MV-4-11 (cell line): ENCODE measurements at regions not wholly inside any gene's neighbourhood (a gene's known extent, or its start where the extent isn't known, plus 50 kb on each side); places are given as distances from the start of the nearest gene placed in this dataset.

Experiments used
- DNase-seq: peaks from one replicate; lab custom pipeline; 2025; lab: John Stamatoyannopoulos, UW

- DNase-seq: peak; percentile 53
Measured at GRCh38 chr2:41691561-41691960, 356.3 kb upstream of the PKDCC start.

DNA sequence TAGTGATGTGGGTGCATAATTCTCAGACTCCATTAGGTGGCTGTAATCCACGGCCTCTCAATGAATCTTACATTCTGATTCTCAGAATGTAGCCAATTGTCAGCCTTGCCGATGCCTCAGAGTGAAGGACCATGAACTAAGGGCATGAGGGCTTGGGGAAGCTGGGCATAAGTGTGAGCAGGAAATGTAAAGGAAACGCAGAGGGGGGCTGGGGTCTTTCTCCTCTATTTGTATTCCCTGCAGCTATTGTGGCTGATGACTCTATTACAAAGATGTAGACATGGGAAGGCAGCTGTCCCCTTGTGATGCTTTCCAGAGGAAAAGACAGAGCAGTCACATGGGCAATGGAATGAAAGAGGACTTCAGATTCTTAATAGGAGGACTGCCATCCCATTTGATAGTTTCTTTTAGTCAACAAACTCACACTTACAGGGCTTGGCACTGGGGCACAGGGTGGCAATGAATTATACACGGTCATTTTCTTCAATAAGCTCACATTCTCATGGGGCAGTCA lies 353.2 kb upstream of the PKDCC start:
- DNase-seq: no peak

DNA sequence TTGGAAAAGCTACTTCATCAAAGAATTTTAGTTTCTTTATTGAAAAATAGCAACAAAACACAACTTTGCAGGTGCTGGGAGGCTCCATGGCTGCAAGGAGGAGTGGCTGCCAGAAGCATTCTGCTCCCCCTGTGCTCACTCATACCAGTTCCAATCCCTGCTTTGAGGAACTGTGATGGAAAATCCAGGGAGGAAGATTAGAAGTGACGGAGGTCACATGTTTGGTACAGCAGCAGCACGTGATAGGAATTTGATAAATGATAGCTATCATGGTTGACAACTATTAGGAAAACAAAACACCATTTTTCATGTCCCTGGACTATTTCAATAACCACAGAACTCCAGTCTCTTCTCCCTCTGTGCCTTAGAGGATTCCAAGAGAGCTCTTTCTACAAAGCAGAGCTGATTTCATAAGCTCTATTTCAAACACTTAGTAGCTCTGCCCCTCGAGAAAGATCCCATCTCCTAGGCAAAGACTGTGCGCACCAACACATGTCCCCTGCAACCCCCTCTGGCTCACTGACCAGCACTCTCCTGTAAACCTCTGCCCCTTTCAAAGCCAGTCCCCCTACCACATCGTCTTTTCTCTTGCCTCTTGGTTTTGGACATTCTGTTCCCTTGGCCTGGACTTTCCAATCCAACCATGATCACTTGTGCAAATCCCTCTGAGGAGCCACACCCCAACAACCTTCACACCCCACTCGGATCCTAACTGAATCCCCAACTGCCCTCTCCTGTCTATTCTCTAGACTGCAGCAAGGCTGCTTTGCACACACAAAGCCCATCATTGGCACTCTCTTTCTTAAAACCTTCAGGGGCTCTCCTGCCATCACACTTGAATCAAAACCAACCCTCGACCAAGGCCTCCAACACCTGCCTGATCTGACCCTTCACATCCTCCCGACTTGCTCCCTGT lies 352.4 kb upstream of the PKDCC start:
- no peak for DNase-seq

GRCh38 chr2:41697389-41697788 lies 350.4 kb upstream of the PKDCC start:
- no peak for DNase-seq

GRCh38 chr2:41698678-41699422 lies 349.0 kb upstream of the PKDCC start:
- DNase-seq: no peak

DNA sequence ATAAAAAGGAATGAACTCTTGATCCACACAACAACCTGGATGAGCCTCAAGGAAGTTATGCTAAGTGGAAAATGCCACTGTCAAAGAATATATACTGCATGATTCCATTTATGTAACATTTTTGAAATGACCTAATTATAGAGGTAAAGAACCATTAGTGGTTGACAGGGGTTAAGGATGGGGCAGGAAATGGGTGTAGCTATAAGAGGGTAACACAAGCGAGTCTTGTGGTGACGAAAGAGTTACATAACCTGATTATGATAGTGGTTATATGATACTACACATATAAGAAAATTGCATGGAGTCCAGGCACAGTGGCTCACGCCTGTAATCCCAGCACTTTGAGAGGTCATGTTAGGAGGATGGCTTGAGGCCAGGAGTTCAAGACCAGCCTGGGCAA lies 346.6 kb upstream of the PKDCC start:
- DNase-seq: peak; percentile 70

DNA sequence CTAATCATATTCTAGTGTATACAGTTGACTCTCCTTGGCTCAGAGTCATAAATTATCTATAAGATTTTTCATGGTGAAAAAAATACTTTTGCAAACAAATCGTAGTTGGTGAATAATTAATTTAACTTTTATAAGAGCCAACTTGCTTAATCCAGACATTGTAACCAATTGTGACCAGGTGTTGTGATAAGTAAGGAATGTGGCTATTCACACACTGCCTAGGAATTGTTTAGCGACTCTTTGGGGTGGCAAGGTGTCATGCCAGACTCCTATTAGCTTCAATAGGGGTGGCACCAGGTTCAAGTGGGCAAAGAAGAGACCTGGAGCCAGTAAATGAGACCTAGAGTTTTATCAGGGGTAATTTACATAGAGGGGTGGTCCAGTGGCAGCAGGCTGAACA lies 344.7 kb upstream of the PKDCC start:
- DNase-seq: no peak

DNA sequence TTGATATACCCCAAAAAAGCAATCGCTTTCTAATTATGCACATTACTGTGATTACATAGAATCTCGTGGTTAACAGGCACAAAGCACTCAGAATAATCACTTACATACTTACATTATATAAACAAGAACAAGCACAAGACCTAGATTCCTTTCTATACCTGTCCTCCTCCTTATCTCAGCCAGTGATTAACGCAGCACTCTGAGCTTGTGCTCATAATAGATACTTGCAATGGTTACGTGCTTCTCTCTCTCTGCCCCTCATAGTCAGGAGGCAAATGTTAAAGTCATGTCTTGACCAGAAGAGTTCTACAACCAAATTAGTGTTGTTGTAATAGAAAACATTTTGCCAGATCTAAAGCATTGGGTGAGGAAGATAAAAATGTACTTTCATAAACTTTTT lies 342.2 kb upstream of the PKDCC start:
- no peak for DNase-seq

DNA sequence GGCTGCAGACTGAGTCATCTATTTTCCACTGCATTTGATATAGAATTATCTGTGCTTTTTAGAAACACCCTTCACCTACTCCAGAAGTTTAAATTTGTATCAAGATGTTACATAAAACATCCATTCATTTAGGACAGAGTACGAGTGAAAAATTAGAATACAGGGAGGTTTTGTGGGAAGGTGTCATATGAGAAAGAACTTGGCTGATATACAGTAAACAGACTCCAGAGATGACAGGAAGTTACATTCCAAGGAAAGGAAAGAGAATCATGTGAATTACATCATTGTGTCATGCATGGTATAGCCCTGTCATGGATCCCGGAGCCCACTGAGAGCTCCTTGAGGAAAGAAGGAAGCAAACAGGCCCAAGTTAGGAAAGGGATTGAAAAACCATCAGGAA lies 341.5 kb upstream of the PKDCC start:
- no peak for DNase-seq

DNA sequence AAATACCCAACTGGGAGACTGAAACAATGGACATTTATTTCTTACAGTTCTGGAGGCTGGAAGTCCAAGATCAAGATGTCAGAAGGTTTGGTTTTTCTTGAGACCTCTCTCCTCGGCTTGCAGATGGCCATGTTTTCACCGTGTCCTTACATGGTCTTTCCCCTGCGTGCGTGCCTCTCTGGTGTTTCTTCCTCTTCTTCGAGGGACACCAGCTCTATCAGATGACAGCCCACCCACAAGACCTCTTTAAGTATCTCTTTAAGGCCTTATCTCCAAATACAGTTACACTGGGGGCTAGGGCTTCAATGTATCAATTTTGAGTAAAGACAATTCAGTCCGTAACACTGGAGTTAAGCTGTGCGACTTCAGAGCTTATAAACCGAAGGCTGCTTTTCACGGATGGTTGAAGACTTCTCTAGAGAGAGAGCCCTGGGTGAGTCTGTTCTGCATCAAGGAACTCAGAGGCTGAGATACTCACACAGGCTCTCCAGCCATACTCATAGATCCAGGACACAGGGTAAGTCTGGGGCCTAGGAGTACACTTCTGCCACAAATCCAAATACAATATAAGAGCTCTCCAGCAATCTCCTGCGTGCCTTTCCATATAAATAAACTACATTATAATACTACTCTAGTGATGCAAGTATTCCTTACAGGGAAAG lies 339.9 kb upstream of the PKDCC start:
- DNase-seq: no peak

- no peak for DNase-seq
Measured at GRCh38 chr2:41709702-41710599, 337.9 kb upstream of the PKDCC start.

DNA sequence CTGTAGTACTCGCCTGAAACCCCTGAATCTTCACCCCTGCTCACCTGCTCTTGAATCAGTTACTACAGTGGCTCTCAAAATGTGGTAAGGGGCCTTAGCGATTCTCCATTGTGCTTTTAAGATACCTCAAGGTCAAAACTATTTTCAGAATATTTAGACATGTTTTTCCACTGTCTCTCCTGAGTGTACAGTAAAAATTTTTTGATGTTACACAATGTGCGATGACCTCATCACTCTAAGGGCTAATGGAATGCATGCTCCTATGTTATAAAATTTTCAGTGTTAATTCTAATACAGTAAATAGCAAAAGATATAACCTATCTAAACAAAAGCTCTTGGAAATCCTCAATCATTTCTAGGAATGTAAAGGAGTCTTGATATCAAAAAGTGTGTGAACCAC lies 336.9 kb upstream of the PKDCC start:
- no peak for DNase-seq

- DNase-seq: no peak
Measured at GRCh38 chr2:41711736-41712135, 336.1 kb upstream of the PKDCC start.

- no peak for DNase-seq
Measured at GRCh38 chr2:41716497-41716896, 331.3 kb upstream of the PKDCC start.

DNA sequence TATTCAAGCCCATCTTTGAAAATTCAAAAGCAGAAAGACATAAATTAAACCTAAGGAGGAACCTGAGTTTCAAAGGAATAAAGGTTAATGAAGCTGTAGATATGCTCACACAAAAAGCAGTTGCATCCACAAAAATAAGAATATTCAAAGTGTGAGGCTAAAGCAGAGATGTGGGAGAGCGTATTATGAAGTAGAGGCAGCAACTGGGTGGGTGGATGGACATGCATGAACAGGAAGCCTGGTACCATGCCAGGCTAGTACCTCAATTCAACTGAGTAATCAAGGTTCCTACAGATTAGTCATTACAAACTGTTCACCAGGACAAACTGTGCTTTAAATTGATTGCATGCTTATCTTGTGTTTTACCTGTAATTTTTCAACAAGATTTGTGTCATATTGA lies 330.0 kb upstream of the PKDCC start:
- DNase-seq: no peak

GRCh38 chr2:41718705-41719104 lies 329.1 kb upstream of the PKDCC start:
- DNase-seq: peak; percentile 78

DNA sequence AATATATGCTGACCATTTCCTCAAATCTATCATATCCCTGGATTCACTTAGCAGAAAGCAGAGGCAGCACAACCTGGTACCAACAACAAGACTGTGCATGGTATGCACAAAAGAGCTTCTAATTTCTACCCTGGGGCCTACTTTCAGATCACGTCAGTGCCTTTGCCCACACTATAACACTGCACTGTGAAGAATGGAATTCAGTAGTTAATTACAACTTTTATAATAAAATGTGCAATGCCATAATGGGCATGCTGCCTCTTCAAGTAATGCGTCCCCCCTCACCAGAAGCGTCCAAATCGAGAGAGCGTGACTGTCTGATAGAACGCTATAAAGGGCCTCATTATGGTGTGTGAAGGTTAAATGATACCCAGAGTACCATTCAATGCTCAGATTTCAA lies 328.1 kb upstream of the PKDCC start:
- no peak for DNase-seq

DNA sequence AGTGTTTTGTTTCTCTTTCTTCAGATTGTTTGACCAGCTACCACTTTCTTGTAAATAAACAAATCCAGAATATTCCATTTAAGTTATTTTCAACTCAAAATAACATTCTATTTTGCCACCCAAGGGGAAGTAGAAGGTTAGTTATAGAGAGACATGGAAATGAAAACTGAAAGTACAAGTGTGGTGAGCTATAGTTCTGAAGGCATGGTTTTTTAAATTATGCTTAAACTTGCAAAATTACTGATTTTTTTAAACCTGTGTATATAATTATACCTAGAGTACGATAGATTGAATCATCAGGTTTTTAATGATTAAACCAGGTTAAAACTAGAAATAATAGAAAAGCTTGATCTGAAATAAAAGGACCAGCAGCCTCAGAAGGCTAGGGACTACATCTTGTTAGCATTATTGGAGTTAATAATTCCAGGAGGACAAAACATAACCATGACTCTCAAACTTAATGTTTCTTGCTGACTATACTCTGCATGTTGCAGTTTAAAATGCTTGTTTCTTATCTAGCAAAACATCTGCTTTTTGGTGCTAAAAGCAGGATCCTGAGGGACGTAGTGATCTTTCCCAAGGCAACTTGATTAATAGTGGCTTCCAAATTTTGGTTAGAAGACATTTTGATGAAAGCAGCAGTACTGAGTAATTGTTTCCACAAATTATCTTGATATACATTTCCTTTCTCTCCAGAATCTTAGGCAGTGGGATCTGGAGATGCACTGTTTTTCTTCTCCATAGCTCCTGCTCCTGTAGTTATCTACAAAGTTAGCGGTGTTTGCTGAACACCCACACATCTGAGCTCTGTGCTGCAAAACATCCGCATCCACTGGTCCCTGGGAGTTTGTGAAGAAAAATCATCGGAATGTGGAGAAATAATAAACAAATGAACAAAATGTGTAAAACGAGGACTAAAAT lies 327.2 kb upstream of the PKDCC start:
- peak; percentile 43 for DNase-seq

GRCh38 chr2:41722668-41723369 lies 325.0 kb upstream of the PKDCC start:
- DNase-seq: no peak

DNA sequence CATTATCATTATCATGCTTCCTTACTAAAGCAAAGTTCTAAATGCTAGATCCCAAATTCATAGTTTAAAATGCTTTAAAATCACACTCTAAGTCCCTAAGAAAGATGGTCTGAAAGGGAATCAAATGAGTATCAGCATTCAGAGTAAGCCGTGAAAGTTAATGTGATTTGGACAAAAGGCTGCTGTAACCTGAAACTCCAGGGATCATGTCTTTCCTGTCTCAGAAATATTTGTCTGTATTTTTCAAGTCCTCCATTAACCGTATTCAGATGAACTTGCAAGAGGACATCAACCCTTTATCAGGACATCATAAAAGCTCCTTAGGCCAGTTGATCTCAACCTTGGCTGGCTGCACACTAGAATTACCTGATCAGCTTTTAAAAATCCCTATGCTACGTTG lies 324.3 kb upstream of the PKDCC start:
- no peak for DNase-seq
